HG02870 (cell line): ENCODE measurements at regions not wholly inside any gene's neighbourhood (a gene's known extent, or its start where the extent isn't known, plus 50 kb on each side); places are given as distances from the start of the nearest gene placed in this dataset.
"Not testable (repeated sequence)": the region's sequence is repeated elsewhere in the genome, so short reads cannot be mapped to it uniquely, and the experiment has no call there.

Experiments used
- ATAC-seq: cut with Tn5 transposase; IDR thresholded peaks from one replicate; pipeline ENCODE4 v1.9.1; 2021; ENCODE audit warnings: mild to moderate bottlenecking, moderate library complexity; ENCODE audit not compliant: unreplicated experiment

- peak; percentile 49 for ATAC-seq
These were observed 335.4 kb upstream of the CDH2 start for GRCh38 chr18:28512357-28512756.

DNA sequence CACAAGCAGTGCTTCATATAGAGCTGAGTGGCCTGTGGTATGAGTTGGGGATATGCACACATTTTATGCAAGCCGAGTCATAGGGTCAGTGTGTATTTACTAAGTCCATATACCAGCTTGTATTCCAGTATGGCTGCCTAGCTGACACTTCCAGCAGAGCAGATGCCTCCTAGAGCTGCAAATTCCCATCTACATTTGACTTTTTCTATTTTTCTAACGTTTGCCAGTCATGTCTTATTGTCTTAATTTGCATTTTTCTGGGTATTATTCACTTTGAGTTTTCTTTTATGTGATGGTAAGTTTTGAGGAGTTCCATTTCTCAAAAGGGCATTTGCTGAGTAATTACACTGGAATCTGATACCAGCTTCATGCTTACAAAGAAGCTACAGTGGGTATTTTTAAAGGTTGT is 334.5 kb upstream of the CDH2 start:
- ATAC-seq: no peak

DNA sequence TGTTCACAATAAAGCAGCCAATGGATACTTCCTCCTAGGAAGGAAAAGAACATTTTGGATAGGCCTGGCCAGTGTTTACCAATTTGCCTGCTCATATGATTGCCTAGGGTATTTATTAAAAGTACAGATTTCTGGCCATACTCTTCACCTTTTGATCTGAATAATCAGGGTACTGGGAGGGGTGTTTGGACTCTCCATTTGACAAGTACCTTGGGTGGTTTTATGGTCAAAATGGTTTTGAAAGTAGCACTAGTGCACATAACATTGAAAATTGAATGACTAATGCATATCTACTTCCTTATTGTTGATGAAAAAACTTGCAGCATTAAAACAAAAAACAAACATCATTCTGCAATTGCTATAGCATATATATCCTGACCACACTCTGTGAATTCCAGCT is 333.3 kb upstream of the CDH2 start:
- ATAC-seq: no peak

DNA sequence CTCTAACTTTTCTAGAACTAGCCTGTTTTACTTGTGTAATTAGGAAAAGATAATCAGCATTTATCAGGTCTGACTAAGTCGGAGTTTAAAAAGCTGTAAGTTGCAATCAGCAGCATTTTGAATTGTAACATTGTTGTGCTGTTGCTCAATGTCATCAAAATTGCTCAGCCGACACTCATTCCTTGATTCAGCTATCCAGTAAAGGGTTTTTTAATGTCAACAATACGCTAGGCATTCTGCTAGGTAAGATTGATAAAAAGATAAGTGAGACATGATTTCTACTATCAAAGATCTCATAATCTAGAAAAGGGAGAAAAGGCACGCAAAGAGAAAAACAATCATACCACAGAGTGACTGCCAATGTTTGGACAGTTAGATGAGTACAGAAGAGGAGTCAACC is 327.1 kb upstream of the CDH2 start:
- no peak for ATAC-seq

DNA sequence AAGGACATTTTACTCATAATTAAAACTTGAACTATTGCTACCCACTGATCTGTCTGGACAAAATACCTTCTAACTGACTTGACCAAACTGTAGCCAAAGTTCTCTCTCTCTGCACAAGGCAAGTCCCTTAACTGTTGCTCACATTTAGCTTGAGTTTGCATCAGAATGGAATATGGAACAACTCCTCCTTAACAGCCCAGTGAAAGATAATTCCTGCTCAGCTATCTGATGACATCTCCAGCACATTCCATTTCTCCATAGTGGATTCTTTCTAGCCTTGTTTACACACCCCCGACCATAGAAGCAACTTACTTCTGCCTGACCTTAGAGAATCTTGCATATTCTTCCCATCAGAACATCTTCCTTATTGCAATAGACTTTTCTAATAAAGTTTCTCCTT is 317.2 kb upstream of the CDH2 start:
- no peak for ATAC-seq

- ATAC-seq: no peak
These were observed 309.0 kb upstream of the CDH2 start for GRCh38 chr18:28485918-28486317.

- ATAC-seq: no peak
These were observed 308.4 kb upstream of the CDH2 start for GRCh38 chr18:28485210-28485801.

DNA sequence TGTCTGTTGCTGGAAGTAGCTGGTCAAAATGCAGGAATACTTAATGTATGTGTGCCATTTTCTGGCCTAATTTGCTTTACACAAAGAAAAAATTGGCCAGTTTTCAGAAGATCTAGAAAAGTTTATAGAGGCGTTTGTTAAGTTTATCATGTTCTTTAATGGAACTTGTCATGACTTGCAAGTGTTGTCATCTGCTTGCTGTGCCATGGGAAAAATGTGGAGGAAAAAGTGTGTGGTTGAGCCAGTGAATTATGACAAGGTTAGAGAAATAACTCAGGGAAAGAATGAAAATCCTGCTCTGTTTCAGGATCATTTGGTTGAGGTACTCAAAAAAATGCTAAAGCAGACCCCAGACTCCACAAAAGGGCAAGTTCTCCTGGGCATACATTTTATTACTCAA is 301.6 kb upstream of the CDH2 start:
- ATAC-seq: no peak

GRCh38 chr18:28476302-28476701 is 299.4 kb upstream of the CDH2 start:
- ATAC-seq: no peak

GRCh38 chr18:28469946-28470345 is 293.0 kb upstream of the CDH2 start:
- no peak for ATAC-seq

DNA sequence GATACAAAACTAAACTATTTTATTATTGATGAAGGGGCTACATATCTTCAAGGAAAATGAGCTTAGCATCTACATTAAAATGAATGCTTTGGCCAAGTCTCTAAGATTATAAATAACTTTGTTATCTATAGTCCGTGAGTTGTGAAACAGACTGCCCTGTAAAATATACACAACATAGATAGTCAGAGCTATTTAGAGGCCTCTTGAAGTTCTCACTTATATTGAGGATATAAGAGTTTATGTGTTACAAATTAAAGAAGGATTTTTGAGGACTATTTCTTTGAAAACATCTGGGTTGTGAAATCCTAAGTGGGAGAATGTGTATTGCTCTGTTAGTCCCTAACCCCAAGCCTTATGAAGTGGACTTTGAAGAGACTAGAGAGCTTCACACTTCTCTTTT is 292.0 kb upstream of the CDH2 start:
- ATAC-seq: no peak

DNA sequence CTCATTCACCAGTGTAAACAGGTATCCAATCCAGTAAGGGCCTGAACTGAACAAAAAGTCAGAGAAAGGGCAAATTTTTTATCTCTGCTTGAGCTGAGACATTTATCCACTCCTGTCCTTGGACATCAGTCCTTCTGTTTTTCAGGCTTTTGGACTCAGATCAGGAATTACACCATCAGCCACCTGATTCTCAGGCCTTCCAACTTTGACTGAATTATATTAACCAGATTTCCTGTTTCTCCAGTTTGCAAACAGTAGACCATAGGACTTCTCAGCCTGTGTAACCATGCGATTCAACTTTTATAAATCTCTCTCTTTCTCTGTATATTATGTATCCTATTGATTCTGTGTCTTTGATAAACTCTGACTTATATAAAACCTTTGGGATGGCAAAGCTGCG is 289.3 kb upstream of the CDH2 start:
- no peak for ATAC-seq

GRCh38 chr18:28459587-28459986 is 282.7 kb upstream of the CDH2 start:
- ATAC-seq: no peak

DNA sequence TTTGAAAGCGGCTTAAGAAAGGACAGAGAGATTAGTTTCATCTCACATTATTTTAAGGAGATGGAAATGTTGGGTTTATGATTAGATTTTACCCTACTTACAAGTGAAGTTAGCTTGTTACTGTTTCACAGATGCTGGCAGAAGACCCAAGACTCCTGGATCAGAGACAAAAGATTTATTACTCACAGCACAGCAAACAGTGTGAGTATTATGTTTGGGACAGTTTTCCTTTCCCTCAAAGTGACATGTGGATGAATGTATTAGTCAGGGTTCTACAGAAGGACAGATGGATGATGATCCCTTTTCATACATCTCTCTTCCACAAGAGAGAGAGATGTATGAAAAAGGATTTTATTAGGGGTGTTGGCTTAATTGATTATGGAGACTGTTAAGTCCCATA is 281.8 kb upstream of the CDH2 start:
- ATAC-seq: no peak

- no peak for ATAC-seq
These were observed 280.9 kb upstream of the CDH2 start for GRCh38 chr18:28457784-28458183.

DNA sequence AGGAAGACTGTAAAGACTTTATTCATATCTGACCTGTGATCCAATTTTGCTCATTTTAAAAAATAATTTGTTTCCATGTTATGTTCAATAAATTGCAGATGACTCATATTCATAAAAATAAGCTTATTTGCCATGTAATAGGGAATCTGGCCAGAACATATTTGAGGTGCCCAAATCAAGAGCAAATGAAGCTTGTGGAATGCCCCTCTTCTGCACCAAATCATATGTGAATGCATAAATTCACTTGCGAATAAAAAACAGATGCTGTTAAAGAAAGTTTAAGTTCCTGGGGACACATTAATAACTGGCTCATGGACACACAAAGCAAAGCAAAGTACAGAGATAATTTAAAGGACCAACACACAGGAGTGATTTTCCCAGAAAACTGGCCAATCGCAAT is 279.0 kb upstream of the CDH2 start:
- ATAC-seq: no peak

- ATAC-seq: no peak
These were observed 262.9 kb upstream of the CDH2 start for GRCh38 chr18:28439870-28440269.

DNA sequence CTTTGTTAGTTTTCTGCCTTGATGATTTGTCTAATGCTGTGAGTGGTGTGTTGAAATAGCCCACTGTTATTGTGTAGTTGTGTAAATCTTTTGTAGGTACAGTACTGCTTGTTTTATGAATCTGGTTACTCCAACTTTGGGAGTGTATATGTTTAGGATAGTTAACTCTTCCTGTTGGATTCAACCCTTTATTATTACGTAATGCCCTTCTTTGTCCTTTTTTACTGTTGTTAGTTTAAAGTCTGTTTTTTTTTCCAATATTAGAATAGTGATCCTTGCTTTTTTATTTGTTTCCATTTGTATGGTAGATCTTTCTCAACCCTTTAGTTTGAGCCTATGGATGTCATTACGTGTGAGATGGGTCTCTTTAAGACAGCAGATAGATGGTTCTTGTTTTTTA is 261.5 kb upstream of the CDH2 start:
- ATAC-seq: no peak

DNA sequence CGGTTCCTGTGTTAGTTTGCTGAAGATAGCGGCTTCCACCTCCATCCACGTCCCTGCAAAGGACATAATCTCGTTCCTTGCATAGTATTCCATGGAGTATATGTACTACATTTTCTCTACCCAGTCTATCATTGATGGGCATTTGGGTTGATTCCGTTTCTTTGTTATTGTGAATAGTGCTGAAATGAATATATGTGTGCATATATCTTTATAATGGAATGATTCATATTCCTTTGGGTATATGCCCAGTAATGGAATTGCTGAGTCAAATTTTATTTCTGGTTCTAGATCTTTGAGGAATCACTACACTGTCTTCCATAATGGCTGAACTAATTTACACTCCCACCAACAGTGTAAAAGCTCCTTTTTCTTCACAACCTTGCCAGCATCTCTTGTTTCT is 255.4 kb upstream of the CDH2 start:
- ATAC-seq: no peak

- no peak for ATAC-seq
These were observed 249.0 kb upstream of the CDH2 start for GRCh38 chr18:28425886-28426285.

- ATAC-seq: no peak
These were observed 245.6 kb upstream of the CDH2 start for GRCh38 chr18:28422577-28422976.

- not testable (repeated sequence) for ATAC-seq
These were observed 245.0 kb upstream of the CDH2 start for GRCh38 chr18:28421950-28422349.

GRCh38 chr18:28412521-28412920 is 235.6 kb upstream of the CDH2 start:
- no peak for ATAC-seq

- no peak for ATAC-seq
These were observed 234.9 kb upstream of the CDH2 start for GRCh38 chr18:28411806-28412205.
